GM19395 (cell line): ENCODE measurements at regions not wholly inside any gene's neighbourhood (a gene's known extent, or its start where the extent isn't known, plus 50 kb on each side); places are given as distances from the start of the nearest gene placed in this dataset.

Experiments used
- ATAC-seq: cut with Tn5 transposase; IDR thresholded peaks from one replicate; pipeline ENCODE4 v1.9.1; 2021; ENCODE audit warnings: mild to moderate bottlenecking, moderate library complexity; ENCODE audit not compliant: unreplicated experiment

DNA sequence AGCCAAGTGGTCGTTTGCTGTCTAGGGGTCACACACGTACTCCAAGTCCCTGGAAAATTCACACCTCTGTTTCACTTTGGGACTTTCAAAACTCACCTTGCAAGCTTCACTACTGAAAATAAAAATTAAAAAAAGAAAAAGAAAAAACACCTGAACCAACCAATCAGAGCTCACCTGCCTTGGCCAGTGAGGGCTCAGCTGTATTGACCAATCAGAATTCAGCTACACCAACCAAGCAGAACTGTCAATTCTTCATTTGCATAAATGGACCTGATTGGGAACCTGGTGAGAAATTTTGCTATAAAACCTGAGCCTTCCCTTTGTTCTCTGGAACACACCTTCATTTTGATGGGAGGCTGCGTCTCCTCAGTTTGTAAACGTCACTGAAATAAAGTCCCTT, 176.4 kb downstream of the TTC32 start:
- ATAC-seq = no peak

DNA sequence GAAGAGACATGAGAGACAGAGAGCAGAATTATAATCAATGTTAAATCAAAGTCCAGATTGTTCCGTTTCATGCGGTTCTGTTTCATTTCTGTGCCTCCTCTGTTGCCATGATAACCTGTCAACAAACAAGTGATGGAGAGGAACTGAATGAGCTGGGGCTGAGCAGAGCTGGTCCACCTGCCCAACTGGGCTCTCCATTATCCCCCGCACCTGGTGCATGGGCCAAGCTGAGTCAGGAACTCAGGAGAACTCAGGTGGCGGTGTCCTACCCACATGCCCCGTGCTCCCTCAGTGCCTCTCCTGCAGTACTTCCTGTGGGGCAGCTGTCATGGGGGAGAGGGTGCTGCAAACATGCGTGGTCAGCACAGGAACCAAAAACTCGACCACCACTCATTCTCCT, 178.8 kb downstream of the TTC32 start:
- ATAC-seq = no peak

DNA sequence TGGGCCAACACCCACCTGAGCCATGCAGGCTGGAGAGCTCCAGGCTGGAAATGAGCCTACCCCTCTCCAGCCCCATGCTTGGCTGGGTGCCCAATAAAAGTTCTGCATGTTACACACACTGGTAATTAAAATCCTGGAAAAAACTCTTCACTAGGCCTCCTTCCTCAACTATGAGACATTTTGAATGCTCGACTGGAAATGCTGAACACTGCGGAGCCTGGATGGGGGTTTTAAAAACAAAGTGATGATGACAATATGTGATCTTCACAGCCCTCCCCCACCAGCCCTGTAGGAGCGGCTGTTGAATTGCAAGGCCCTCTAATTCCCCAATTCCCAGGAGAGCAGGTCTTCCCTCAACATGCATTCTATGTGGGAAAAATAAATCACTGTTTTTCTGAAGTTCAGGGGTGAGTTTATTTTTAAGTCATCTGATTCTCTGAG, 179.2 kb downstream of the TTC32 start:
- ATAC-seq = no peak

- no peak for ATAC-seq
Observed at GRCh38 chr2:19720306-19720705, 181.5 kb downstream of the TTC32 start.

- no peak for ATAC-seq
Observed at GRCh38 chr2:19719540-19719939, 182.2 kb downstream of the TTC32 start.

GRCh38 chr2:19717446-19717845, 184.3 kb downstream of the TTC32 start:
- no peak for ATAC-seq

DNA sequence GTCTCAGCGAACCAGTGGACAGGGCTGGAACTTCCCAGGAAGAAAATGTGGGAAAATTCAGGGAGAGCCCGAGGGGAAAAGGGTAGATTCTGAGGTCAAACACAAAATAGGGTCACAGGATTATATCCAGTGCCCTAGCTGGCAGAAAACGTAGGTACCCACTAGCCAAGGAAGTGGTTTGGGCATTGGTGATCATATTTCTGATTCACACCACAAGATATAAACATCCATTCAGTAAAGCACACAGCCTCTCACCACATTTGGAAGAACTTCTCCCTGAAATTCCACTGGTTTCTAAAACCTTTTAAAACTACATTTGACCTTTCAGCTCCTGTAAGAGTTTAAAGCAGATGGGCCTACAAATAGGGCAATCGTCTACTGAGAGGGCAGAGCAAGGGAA, 186.9 kb downstream of the TTC32 start:
- ATAC-seq = no peak

DNA sequence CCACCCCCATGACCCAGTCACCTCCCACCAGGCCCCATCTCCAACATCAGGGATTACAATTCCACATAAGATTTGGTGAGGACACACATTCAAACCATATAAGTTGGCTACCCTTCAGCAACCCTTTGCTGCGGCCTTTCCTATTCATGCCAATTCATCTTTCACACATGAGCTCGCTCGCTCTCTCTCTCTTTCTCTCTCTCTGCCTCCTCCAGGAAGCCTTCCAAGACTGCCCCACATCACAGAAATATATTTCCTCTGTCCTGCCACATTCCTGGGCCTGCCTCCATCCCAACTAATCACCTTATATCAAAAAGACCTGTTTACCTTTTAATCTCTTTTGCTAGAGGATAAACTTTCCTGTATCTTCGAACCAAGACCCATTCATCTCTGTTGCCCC, 188.9 kb downstream of the TTC32 start:
- no peak for ATAC-seq

GRCh38 chr2:19711470-19712372, 190.1 kb downstream of the TTC32 start:
- ATAC-seq = no peak

DNA sequence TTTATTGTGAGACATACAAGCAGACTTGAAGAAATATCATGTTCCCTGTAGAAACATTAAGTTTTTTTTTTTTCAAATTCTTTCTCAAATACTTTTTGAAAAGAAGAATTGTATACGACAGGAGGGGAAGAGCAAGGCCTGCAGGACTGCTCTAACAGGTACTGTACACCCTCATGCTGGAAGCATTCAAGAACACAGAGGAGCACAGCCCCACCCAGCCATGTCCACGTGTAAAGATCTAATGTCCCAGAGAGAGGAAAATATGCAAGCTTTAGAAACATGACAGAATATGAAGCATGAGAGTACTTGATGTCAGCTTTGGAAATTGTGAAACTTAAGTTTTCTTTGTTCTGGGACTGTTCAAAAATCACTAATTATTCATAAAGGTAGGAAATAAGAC, 191.6 kb downstream of the TTC32 start:
- no peak for ATAC-seq

DNA sequence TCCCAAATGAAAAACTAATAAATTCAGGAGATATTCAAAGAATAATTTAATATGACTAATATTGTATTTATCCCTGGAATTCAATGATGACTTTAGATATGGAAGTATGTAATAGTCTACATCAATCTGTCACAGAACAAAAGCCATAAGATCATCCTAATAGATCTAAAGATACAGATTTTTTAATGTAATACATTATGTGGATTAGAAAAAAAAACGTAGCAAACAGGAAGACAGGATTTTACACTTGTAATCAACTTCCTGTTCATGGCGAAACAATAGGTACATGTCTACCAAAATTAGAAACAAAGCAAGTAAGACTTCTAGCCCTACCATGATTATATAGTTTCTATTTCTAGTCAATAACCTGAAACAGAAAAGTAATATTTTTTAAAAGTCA, 192.2 kb downstream of the TTC32 start:
- no peak for ATAC-seq

DNA sequence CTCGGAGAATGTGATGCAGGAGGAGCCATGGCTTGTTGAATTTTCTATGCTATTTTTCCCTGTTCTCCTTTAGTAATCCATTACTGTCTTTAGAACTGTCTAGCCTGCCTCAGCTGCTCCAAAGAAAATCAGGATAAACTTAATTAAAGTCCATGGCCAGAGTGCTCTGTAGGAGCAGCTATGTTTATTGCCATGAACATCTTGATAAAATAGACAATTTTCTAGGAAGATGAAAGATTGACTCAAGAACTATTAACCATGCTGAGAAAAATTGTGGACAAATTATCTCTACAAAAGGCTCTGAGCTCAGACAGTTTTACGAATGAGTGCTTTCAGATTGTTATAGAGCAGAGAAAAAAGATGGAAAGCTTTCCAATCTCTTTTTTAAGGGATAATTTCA, 193.0 kb downstream of the TTC32 start:
- no peak for ATAC-seq

- ATAC-seq = no peak
Observed at GRCh38 chr2:19706332-19706731, 195.5 kb downstream of the TTC32 start.

- ATAC-seq = no peak
Observed at GRCh38 chr2:19702267-19702666, 199.5 kb downstream of the TTC32 start.

- ATAC-seq = no peak
Observed at GRCh38 chr2:19700861-19701585, 200.8 kb downstream of the TTC32 start.

GRCh38 chr2:19697131-19697530, 204.7 kb downstream of the TTC32 start:
- no peak for ATAC-seq

GRCh38 chr2:19695706-19696105, 206.1 kb downstream of the TTC32 start:
- no peak for ATAC-seq

- ATAC-seq = no peak
Observed at GRCh38 chr2:19691892-19692291, 209.9 kb downstream of the TTC32 start.

DNA sequence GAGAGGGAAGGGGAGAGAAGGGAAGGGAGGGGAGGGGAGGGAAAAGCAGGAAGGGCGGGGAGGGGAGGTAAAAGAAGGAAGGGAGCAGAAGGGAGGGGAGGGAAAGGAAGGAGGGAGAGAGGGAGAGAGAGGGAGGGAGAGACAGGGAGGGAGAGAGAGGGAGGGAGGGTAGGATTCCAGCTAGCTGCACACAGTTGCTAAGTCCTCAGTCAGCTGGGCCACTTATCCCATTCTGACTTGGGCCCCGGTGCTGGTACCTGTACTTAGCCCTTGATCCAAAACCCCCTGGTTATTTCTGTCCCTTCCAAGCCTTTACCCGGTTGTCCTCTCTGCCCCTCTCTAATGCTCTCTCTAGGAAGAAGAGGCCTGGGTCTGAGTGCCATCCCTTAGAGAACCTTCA, 211.4 kb downstream of the TTC32 start:
- ATAC-seq = no peak

- ATAC-seq = no peak
Observed at GRCh38 chr2:19689646-19690168, 212.1 kb downstream of the TTC32 start.

DNA sequence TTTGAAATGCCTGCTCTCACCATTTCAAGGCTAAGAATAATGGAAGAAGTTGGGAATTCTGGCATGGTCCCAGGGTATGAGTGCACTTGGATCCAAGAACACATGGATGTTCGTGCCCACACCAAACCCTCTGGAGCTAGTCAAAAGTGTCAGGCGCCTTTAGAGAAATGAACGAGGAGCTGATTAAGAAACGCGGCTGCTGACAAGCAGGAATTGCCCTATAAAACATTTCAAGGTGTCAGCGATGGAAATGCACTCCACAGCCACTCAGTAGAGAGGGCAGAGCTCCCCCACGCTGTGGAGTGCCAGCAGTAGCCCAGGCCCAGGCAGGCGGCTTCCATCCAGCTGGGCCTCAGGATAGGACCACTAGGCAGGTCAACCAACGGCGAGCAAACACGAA, 213.7 kb downstream of the TTC32 start:
- ATAC-seq = no peak
